Mesendoderm (in vitro differentiated cells): ENCODE measurements at regions not wholly inside any gene's neighbourhood (a gene's known extent, or its start where the extent isn't known, plus 50 kb on each side); places are given as distances from the start of the nearest gene placed in this dataset.

Experiments
- DNase-seq: peaks from one replicate; pipeline ENCODE4 v3.0.0; 2013
- H2AK5ac ChIP-seq: 2 replicates; pipeline ENCODE4 v1.6.1; 2013; ENCODE audit warnings: low read length, inconsistent platforms
- H2BK120ac ChIP-seq: 2 replicates; pipeline ENCODE4 v1.6.1; 2013; ENCODE audit warnings: low read depth, mild to moderate bottlenecking, low read length, moderate library complexity, mixed read lengths
- H2BK15ac ChIP-seq: replicated peaks from 2 replicates; pipeline ENCODE4 v1.6.1; 2013; ENCODE audit warnings: low read depth, mild to moderate bottlenecking, moderate library complexity
- H2BK5ac ChIP-seq: 2 replicates; pipeline ENCODE4 v1.6.1; 2013; ENCODE audit warnings: low read length, inconsistent platforms
- H3K18ac ChIP-seq: 2 replicates; pipeline ENCODE4 v1.6.1; 2013; ENCODE audit warnings: mild to moderate bottlenecking, low read length, mixed read lengths
- H3K23ac ChIP-seq: one replicate; pipeline ENCODE4 v1.6.1; 2013; ENCODE audit warnings: low read length
- H3K27ac ChIP-seq: 2 replicates; pipeline ENCODE4 v1.5.1; 2013; ENCODE audit warnings: low read depth, mild to moderate bottlenecking, inconsistent platforms, low read length, moderate library complexity
- H3K27me3 ChIP-seq: 2 replicates; pipeline ENCODE4 v1.6.1; 2013; ENCODE audit warnings: low read length, control low read depth, mild to moderate bottlenecking, inconsistent platforms; ENCODE audit not compliant: insufficient read depth, poor library complexity
- H3K36me3 ChIP-seq: 2 replicates; pipeline ENCODE4 v1.6.1; 2013; ENCODE audit warnings: low read length, inconsistent platforms; ENCODE audit not compliant: control insufficient read depth, insufficient read depth
- H3K4ac ChIP-seq: one replicate; pipeline ENCODE4 v1.6.1; 2013; ENCODE audit warnings: low read depth, mild to moderate bottlenecking, low read length, moderate library complexity
- H3K4me1 ChIP-seq: 2 replicates; pipeline ENCODE4 v1.6.1; 2013; ENCODE audit warnings: low read depth, low read length, inconsistent platforms; ENCODE audit not compliant: control insufficient read depth
- H3K4me2 ChIP-seq: 2 replicates; pipeline ENCODE4 v1.6.1; 2013; ENCODE audit warnings: low read length
- H3K4me3 ChIP-seq: 2 replicates; pipeline ENCODE4 v1.5.1; 2013; ENCODE audit warnings: mild to moderate bottlenecking, low read length
- H3K56ac ChIP-seq: one replicate; pipeline ENCODE4 v1.6.1; 2013; ENCODE audit warnings: low read length
- H3K79me1 ChIP-seq: 2 replicates; pipeline ENCODE4 v1.6.1; 2013; ENCODE audit warnings: low read length, inconsistent platforms
- H3K79me2 ChIP-seq: 2 replicates; pipeline ENCODE4 v1.6.1; 2013; ENCODE audit warnings: mild to moderate bottlenecking, low read length; ENCODE audit not compliant: control insufficient read depth, insufficient read depth
- H3K9ac ChIP-seq: 2 replicates; pipeline ENCODE4 v1.6.1; 2013; ENCODE audit warnings: low read length, inconsistent platforms
- H4K5ac ChIP-seq: one replicate; pipeline ENCODE4 v1.6.1; 2013; ENCODE audit warnings: low read length
- H4K8ac ChIP-seq: one replicate; pipeline ENCODE4 v1.6.1; 2013; ENCODE audit warnings: low read depth, mild to moderate bottlenecking, control low read depth, low read length, moderate library complexity
- WGBS: extraction: QIAGEN DNeasy Blood & Tissue Kit; methylation state at CpG from one replicate; pipeline ENCODE4 v1.1.7; 2013; ENCODE audit warnings: low lambda C conversion rate, missing lambda C conversion rate; ENCODE audit not compliant: insufficient coverage; ENCODE audit errors: extremely low coverage; 5-methylcytosine and 5-hydroxymethylcytosine counted together

DNA sequence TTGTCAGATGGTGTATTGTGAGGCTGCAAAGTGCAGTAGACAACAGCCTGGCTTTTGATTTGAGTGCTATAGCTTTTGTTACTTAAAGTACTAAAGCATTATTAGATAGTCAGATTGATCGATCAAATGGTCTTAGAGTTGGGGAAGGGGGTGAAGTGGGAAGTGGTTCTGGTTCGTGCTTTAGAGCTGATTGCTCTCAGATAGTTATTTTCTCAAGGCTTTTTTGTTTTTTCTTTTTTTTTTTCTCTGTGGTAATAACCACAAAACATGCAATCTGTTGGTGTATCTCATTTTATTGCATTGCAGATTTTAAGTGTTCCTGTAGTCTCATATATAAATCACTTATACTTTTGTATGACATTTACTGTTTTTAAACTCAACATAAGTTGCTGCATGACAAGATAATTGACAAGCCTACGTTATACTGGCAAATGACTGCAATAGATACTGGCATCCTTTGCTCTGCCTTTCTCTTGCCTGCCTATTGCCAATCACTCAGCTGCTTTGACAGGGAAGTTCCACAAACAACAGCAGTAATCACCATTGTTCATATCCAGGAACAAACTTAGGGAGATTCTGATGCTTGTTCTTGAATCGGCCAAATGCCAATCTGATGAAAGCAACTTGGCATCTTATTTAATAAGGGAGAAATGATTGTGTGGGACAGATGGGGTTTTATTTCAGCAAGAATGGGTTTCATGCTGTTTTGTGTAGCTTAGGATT, 125.0 kb upstream of the B3GALT2 start:
- Histone ChIP-seq H3K9ac (no peak overlapping the region), H2BK5ac (no peak overlapping the region), H3K23ac (no peak overlapping the region), H2BK120ac (no peak overlapping the region), H2BK15ac (no peak overlapping the region), H3K4me1 (no peaks in the 10 kb centered on the region), H3K4ac (no peak overlapping the region), H3K27me3 (no peaks in the 10 kb centered on the region), H3K79me2 (no peaks in the 10 kb centered on the region), H3K36me3 (no peaks in the 10 kb centered on the region), H3K79me1 (no peaks in the 10 kb centered on the region), H3K18ac (no peak overlapping the region), H3K4me2 (no peak overlapping the region), H4K8ac (no peak overlapping the region), H2AK5ac (no peak overlapping the region), H3K27ac (no peak overlapping the region), H3K56ac (no peak overlapping the region), H4K5ac (no peak overlapping the region), H3K4me3 (no peak overlapping the region)
- no CpG with 5 or more reads among the region's 4 CpGs for WGBS
- DNase-seq: no peak

DNA sequence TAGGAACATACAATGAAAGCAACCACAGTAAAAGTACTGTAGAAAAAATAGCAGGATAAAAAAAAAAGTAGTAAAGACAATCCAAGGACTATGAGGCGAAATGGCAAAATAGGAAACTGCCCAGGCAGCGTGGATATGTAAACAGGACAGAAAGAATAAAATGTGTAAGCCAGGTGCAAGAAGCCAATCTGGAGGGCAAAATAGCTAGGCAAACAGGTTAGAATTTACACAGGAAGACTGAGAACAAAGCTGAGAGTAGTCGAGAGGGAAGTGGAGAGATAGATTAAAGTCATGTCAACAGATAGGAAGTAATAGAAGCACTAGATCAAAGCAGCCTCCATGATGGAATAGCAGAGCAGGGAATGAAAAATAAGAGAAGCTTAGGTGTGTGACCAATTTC, 124.2 kb upstream of the B3GALT2 start:
- Histone ChIP-seq H2BK15ac (no peak overlapping the region), H3K4ac (no peak overlapping the region), H3K4me3 (no peak overlapping the region), H4K5ac (no peak overlapping the region), H3K27me3 (no peaks in the 10 kb centered on the region), H2BK5ac (no peak overlapping the region), H4K8ac (no peak overlapping the region), H3K27ac (no peak overlapping the region), H2AK5ac (no peak overlapping the region), H3K4me2 (no peak overlapping the region), H3K4me1 (no peaks in the 10 kb centered on the region), H3K36me3 (no peaks in the 10 kb centered on the region), H2BK120ac (no peak overlapping the region), H3K56ac (no peak overlapping the region), H3K79me1 (no peaks in the 10 kb centered on the region), H3K23ac (no peak overlapping the region), H3K9ac (no peak overlapping the region), H3K79me2 (no peaks in the 10 kb centered on the region), H3K18ac (no peak overlapping the region)
- DNase-seq: no peak
- no CpG with 5 or more reads among the region's 3 CpGs for WGBS

DNA sequence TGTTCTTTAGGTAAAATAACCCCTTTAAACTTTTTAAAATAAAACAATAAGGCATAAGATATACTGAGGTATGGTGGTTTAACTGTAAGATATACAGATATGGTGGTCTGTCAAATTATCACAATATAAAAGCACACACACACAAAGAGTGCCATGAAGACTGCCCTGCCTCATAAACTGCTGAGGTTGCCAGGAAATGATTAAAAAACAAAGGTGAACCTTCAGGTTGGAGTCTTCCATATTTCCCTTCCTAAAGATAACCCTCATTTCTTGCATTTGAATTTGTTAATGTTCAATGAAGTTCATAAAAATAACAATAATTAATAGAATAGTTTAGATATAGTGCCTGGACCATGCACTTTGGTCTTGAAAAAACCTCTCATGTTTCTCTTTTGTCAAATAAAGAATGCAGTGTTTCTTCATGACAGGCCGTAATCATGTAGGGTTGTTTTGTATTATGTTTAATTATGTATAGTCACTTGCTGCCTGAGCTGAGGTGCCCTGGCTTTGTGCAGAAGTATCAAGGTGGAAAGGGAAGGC, 123.6 kb upstream of the B3GALT2 start:
- no peaks in the 10 kb centered on the region for H3K4me1 ChIP-seq
- no peak overlapping the region for H3K18ac ChIP-seq
- no peak for DNase-seq
- no peak overlapping the region for H3K23ac ChIP-seq
- H3K36me3 ChIP-seq: no peaks in the 10 kb centered on the region
- H3K4ac ChIP-seq: no peak overlapping the region
- no peak overlapping the region for H2BK15ac ChIP-seq
- no peak overlapping the region for H2BK120ac ChIP-seq
- H3K4me3 ChIP-seq: no peak overlapping the region
- no peak overlapping the region for H2AK5ac ChIP-seq
- H3K79me1 ChIP-seq: no peaks in the 10 kb centered on the region
- H3K27ac ChIP-seq: no peak overlapping the region
- H2BK5ac ChIP-seq: no peak overlapping the region
- H3K79me2 ChIP-seq: no peaks in the 10 kb centered on the region
- H3K4me2 ChIP-seq: no peak overlapping the region
- no peak overlapping the region for H3K9ac ChIP-seq
- H4K8ac ChIP-seq: no peak overlapping the region
- no peak overlapping the region for H4K5ac ChIP-seq
- no peak overlapping the region for H3K56ac ChIP-seq
- no CpG with 5 or more reads among the region's 1 CpG for WGBS
- no peaks in the 10 kb centered on the region for H3K27me3 ChIP-seq

DNA sequence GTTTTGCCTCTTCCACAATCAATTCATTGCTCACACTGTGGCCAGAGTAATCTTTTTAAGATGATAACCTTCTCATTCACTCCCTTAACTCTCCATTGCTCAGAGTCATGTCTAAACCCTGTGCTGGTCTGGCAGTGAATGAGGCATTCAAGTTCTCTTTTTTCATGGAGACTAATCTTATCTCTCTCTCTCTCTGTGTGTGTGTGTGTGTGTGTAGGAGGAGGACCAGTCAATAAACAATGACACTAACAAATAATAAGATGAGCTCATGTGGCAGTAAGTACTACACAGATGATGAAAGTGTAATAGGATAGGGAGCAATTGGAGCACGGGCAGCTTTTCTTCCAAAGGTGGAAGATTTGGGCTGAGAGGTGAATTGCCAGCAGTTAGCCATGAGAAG, 122.0 kb upstream of the B3GALT2 start:
- H2BK15ac ChIP-seq: no peak overlapping the region
- H3K23ac ChIP-seq: no peak overlapping the region
- no peak overlapping the region for H2AK5ac ChIP-seq
- no peaks in the 10 kb centered on the region for H3K4me1 ChIP-seq
- H3K27ac ChIP-seq: no peak overlapping the region
- no peak overlapping the region for H4K5ac ChIP-seq
- H3K36me3 ChIP-seq: no peaks in the 10 kb centered on the region
- no peak overlapping the region for H3K9ac ChIP-seq
- H3K4ac ChIP-seq: no peak overlapping the region
- no peak for DNase-seq
- H3K27me3 ChIP-seq: no peaks in the 10 kb centered on the region
- H3K79me2 ChIP-seq: no peaks in the 10 kb centered on the region
- no peak overlapping the region for H2BK120ac ChIP-seq
- WGBS: no CpG with 5 or more reads among the region's 1 CpG
- no peak overlapping the region for H4K8ac ChIP-seq
- H2BK5ac ChIP-seq: no peak overlapping the region
- H3K4me3 ChIP-seq: no peak overlapping the region
- H3K56ac ChIP-seq: no peak overlapping the region
- H3K18ac ChIP-seq: no peak overlapping the region
- H3K79me1 ChIP-seq: no peaks in the 10 kb centered on the region
- H3K4me2 ChIP-seq: no peak overlapping the region

DNA sequence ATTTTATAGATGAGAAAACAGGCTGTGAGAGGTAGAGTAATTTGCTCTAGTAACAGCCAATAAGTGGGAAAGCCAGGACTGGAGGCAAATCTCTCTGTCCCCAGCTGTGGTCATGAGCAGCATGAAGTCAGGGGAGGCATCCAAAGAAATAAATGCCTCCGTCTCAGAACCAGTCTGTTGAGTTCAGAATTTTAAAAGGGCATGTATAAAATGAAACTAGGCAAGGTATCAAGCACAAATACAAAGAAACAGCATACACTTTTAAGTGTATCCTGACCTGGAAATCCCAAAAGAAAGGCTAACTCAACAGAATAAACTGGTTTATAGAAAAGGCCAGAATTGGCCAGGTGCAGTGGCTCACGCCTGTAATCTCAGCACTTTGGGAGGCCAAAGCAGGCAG, 120.0 kb upstream of the B3GALT2 start:
- Histone ChIP-seq H2BK5ac (no peak overlapping the region), H3K27ac (no peak overlapping the region), H3K18ac (no peak overlapping the region), H3K79me1 (no peaks in the 10 kb centered on the region), H3K36me3 (no peaks in the 10 kb centered on the region), H2AK5ac (no peak overlapping the region), H3K9ac (no peak overlapping the region), H3K27me3 (no peaks in the 10 kb centered on the region), H3K4me3 (no peak overlapping the region), H3K23ac (no peak overlapping the region), H3K4ac (no peak overlapping the region), H3K79me2 (no peaks in the 10 kb centered on the region), H3K4me2 (no peak overlapping the region), H3K56ac (no peak overlapping the region), H3K4me1 (no peaks in the 10 kb centered on the region), H4K8ac (no peak overlapping the region), H2BK120ac (no peak overlapping the region), H4K5ac (no peak overlapping the region), H2BK15ac (no peak overlapping the region)
- no CpG with 5 or more reads among the region's 2 CpGs for WGBS
- no peak for DNase-seq
